GM21390 (cell line): ENCODE measurements at regions not wholly inside any gene's neighbourhood (a gene's known extent, or its start where the extent isn't known, plus 50 kb on each side); places are given as distances from the start of the nearest gene placed in this dataset.
"Not testable (repeated sequence)": the region's sequence is repeated elsewhere in the genome, so short reads cannot be mapped to it uniquely, and the experiment has no call there.

Source experiments
- ATAC-seq: cut with Tn5 transposase; IDR thresholded peaks from one replicate; pipeline ENCODE4 v1.9.1; 2021; ENCODE audit not compliant: unreplicated experiment

DNA sequence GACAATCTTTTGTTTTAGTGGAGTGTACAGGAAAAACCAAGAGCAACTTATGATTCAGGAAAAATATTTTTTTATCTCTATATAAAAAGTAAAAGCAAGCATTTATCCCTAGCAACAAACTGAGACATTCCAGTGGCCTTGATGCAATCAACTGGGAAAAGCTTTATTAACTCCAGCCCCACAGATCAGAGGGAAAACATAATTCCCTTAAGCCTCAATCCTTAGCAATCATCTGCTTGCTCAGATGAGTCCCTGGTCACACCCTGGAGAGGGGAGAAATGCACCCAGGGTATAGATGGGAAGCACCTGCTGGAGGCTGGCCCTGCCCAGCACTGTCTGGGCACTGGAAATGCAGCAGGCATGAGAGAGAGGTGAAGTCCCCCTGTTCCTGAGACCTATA, 636.6 kb downstream of the TNS3 start:
- ATAC-seq = no peak

DNA sequence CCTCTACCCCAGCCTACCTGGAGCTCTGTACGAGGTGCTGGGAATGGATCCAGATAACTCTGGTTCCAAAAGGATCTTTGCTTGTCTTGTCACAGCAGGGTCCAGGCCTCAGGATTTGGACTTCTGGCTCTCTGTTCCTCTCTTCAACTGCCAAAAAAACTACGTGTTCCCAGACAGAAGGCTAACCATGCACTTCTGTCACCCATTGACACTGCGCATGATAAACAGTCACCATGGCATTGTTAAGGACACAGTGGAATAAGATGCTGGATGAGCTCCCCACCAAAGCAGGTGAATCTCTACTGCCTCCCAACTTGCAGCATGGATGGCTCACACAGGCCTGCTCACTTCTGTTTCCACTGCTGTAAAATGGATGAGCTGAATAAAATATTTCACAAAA, 637.9 kb downstream of the TNS3 start:
- no peak for ATAC-seq

DNA sequence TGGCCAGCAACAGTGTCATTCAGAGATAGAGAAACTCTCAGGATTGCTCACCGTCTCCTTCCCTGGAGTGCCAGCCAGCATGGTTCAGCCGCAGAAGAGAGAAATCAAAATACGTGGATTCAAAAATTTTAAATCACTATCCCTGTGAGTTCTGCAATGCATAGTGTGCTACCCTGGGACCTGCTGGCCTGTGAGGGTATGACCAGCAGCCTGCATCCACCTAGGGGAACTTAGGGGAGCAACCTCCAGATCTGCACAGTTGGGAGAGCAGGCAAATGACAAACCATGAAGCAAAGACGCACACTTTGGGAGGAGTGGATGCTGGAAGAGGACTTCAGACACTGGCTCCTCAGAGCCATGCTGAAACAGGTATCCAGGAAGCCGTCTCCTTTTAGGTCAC, 639.3 kb downstream of the TNS3 start:
- ATAC-seq = no peak

DNA sequence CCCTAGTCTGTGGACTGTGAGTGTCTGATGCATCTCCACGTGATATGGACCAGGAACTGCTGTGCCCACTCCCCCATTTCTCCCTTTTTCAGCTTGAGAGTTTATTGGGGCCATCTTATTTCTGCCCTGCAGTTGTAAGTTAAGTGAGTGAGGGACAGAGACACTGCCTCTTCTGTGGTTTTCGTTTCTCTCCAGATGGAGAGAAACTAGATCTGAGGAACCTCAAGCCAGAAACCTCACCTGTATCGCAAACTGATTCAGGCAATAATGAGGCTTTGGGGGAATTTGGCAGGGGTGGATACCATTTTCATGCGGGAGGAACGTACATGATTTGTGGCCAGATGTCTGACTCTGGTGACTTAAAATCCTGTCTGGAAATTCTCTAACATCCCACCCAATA, 641.7 kb downstream of the TNS3 start:
- ATAC-seq = no peak

DNA sequence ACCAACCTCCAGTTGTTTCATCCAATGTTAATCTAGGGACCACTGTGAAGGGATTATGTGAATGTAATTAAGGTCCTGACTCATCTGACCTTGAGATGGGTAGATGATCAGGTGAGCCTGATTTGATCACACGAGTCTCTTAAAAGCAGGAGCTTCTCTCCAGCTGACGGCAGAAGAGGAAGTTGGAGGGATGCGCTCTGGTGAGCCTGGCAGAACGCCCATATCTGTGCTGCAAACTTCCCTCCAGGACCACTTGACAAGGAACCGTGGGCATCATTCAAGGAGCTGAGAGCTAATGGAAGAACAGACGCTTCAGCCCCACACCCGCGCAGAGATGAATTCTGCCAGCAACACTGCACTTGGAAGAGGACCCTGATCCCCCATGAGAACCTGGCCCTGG, 642.4 kb downstream of the TNS3 start:
- no peak for ATAC-seq

DNA sequence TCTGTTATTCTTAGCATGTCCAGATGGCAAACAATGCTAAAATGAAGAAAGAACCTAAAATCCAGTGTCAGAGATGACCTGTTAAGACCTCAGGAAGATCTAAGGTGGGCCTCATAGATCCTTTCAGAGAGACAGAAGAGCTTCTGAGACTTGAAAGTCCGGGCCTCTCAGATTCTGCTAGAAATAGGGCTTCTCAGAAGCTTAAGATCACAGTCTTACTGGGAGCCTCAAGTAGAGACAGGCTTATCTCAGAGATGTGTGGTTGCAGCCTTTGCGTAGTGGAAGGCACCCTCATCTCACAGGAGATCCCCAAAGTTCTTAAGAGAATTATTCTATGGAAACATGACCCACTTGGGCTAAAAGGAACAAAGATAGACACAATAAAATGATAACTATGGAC, 642.8 kb downstream of the TNS3 start:
- ATAC-seq = no peak

DNA sequence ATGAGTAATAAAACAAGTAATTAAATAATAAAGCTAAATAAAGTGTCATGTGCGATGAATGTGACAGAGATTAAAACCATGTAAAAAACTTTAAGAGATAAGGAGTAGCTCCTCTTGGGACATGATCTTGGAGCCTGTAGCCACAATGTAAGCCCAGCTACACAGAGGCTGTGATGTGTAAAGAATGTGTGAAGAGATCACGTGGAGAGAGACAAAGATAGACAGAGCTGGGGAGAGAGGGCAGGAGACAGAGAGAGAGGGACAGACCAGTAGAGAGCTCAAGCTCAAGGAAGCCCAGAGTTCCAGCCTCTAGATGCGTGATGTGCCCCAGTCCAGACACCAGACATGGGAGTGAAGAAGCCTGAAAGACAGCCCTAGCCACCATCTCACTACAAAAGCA, 644.1 kb downstream of the TNS3 start:
- no peak for ATAC-seq

DNA sequence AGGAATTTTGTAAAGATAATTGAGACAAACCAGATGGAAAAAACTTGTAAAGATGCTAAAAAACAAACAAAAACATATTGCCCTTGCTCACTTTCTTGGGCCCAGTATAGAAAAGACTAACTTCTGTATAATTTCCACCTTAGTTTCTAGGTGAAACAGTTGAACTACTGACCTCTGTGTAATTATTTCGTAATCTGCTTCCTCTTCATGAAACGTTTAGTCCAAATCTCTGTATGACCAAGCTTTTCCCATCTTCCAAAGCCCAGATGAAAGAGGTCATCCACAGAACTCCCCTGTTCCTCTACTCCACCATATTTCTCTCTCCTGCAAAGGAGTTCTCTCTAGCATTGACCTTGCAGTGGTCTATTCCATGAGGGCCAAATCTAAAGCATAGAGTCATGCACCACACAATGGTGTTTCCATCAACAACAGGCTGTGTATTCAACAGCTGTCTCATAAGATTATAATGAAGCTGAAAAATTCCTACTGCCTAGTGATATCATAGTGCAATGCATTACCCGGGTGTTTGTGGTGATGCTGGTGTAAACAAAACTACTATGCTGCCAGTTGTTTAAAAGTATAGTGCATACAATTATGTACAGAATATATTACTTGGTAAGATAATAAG, 647.6 kb downstream of the TNS3 start:
- ATAC-seq = no peak

DNA sequence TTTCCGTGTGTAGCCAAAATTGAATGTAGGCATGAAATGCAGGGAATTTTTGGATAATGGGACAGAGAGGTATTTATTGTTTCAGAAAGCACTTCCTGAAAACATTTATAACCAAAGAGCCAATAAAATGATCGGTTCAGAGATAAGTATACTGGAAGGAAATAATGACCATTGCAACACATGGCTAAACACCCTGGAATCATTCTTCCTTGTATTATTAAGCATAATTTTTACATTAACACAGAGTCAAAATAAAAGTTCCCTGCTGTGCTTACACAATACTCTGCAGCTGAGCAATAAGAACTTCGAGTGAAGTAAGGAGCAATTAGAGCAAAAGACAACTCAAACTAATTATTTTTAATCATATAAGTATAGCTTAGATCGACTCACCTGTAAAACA, 648.3 kb downstream of the TNS3 start:
- no peak for ATAC-seq

DNA sequence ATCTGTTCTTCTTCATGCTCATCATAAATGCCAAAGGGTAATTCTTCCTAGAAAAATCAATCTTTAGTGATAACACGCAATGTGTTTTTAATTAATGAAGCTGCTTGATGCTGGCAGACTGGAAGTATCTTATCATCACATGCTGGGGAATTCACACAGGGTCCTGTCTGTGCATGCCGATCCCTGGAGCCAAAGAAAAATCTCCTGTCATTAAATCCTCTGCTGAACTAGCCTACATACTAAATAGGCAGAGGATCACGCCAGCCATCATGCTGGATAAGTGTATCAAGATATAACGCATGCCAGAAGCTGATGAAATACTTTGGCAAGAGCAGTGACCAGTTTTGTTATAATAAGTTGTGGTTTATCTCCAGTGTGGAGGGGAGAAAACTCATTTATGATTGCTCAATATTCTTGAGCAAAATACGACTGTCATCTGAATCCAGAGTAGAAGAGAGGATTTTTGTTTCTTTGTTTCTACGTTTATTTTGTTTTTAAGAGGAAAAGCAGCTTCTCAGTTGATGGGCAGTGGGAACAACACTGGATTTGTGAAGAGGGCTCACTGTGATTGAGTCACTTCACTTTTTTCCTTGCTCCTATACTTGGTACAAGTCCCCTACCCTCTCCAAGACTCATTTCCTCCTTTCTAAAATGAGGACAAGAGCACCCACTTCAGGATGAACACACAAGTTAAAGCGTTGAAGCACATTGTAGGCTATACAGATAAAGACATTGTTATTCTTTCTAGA, 649.1 kb downstream of the TNS3 start:
- no peak for ATAC-seq

DNA sequence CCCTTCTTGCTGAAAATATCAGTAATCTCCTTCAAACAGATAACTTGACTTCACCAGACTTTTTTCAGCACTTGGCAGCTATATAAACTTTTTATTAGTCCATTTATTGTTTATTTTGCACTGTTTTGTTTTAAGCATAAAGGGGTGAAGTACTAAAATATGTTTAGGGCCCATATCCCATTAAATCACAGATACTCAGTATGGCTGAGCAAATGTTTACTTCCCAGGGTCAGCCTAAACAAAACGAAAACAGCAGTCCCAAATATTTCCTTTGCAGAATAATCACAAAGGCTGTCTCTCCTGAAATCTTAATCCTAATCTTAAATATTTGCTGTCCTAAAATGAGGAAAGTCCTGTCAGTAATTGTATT, 649.6 kb downstream of the TNS3 start:
- ATAC-seq = no peak

DNA sequence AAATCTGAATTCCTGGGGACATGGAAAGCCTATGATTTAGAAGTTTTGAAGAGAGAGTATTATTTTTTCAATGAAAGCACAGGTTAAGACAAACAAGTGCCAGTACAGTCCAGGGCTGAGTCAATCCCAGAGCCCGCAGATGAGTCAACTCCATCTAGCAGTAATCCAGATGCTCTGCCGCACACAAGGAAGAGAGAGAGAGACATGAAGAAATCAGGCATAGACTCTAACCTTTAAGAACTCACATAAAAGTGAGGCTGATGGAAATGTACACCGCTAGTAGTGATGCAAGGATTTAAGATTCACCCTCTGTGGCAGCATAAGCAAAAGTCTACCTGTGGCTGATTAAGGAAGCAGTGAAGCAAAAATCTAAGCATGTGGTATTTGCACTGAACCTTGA, 651.5 kb downstream of the TNS3 start:
- ATAC-seq = no peak

DNA sequence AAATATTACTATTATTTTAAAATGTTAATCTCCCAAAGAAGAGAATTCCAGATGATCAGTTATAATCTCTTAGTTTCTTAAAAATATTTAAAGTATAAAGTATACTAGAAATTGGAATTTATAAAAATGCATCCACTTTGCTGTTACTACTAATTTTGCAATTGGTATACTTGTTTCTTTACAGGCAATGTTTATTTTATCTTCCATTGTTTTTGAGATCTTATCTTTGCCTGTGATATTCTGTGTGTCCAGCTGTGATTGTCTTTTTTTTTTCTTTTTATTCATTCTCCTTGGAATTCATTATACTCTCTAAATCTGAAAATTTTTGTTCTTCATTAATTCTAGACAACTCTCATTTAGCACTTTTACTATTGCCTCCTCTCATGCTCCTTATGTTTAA, 652.6 kb downstream of the TNS3 start:
- no peak for ATAC-seq

DNA sequence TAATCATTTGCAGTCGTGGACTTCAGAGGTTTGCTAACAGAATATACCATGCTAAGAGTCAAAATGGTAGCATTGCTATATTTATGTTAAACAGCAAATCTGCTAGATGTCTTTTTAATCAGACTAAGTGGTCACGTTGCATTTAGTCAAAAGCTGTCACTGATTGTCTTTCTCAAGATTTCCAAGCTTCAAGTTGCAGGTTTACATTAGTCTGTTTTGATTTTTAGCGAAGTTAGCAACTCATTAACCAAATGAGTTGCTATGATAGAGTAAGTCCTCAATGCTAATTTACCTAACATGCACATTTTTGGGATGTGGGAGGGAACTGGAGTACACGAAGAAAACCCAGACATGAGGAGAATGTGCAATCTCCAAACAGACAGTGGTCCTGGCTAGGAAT, 653.2 kb downstream of the TNS3 start:
- ATAC-seq = no peak

DNA sequence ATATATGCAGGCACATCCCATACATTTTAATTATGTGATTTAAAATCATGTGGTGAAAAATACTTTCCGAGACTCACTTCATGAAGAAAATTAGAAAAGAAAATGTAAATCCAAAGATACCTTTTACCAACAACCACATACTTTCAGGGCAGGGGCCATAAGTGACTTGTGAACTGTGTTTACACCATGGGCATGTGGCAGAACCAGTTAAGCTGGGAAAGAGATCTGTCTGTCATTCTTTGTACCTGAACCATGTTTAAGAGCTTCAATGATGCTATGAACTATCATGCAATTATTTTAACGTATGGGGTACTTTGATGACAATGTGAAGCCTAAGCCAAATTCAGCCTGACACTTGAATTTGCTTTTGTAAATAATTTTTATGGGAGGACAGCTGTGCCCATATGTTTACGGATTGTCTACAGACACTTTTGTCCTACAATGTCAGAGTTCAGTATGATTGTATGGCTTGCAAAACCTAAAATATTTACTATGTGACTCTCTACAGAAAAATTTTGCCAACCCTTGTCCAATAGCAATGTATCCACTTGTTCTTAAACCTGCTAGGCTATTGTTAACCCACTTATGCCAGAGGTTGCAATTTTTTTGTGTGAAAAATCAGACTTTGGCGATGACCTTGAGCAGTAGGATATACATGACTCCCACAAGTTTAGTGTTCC, 654.6 kb downstream of the TNS3 start:
- ATAC-seq = no peak

DNA sequence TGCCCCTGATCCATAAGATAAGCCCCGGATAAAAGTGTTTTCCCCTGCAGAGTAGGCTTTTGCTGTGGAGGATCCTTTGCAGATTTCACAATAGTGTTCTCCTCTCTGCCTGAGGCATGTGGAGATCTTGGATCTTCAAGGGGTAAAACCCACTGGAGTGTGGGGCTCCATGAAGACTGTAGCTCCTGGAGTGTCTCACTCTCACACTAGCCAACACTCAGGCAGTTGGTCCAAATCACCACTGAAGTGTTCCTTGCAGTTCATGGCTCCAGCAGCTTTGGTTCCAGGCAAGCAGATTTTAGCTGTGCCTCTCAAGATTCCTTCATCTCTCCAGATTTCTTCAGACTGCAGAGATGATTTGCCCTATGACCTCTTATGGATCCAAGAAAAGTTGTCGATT, 665.3 kb downstream of the TNS3 start:
- no peak for ATAC-seq

DNA sequence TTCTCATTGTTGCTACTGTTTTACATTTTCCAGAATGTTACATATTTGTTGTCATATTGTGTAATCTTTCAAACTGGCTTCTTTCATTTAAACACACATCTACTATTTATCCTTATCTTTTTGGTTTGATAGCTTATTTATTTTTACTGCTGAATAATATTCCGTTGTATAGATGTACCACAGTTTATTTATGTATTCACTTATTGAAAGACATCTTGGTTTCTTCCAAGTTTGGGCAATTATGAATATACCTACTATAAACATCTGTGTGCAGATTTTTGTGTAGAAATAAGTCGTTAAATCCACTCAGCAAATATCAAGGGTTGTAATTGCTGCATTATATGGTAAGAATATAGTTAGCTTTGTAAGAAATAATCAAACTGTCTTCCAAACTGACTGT, 669.2 kb downstream of the TNS3 start:
- ATAC-seq = no peak

DNA sequence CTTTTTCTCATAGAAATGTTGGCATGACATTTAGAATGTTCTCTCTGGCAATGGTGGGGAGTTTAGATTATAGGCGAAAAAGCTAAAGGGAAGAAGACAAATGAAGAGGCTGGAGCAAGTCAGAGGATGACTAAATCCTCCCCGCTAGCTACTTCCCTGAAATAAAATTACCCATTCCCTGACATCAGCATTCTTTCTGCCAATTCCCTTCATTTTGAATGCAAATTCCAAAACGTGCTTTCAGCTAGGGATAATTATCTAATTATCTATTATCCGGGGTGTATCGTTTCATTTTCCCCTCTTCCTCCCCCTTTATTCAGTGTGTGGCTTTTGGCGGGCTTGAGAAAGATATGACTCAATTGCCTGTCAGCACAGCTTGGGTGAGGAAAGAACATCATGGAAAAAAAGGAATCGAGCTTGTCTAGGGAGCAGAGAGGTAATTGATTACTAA, 672.3 kb downstream of the TNS3 start:
- no peak for ATAC-seq

DNA sequence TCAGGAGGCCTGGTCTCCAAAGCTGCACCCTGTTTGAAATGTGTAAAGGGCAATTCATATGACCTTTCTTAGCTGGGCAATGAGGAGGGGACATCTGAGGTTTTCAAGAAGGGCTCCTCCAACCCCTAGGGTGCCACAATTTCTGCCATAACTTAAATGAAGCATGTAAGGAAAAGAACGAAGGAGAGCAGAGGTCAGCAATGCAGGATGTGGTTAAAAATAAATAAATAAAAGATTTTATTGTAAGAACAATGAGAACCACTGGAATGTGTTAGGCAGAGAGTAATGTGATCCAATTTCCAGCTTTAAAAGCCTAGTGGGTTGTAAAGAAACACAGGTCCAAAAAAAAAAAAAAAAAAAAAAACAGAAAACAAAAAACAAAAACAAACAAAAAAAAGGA, 673.1 kb downstream of the TNS3 start:
- no peak for ATAC-seq

DNA sequence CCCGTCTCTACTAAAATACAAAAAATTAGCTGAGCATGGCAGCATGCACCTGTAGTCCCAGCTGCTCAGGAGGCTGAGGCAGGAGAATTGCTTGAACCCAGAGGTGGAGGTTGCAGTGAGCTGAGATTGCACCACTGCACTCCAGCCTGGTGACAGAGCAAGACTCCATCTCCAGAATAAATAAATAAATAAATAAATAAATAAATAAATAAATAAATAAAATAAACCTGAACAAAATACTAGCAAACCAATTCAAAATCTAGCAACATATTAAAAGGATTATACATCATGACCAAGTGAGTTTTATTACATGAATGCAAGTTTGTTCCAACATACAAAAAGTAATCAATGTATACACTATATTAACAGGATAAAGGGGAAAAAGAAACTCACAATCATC, 677.4 kb downstream of the TNS3 start:
- ATAC-seq = not testable (repeated sequence)

DNA sequence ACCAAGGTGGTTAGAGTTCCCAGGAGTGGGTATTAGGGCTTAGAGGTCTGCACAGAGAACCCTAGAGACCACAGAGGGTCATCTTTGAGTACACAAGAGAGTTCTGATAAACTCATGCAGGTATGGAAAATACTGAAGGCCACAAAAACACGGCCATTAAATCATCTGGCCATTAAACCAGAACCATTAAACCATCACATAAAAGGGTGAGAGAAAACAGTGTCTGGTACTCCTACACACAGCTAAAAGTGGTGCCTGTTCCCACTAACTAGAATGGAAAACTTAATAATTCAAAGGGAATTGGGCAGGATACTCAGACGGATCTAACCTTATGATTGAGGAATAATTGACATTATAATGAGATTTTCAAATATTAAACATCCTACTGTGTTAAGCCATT, 679.4 kb downstream of the TNS3 start:
- ATAC-seq = no peak
